Cardiac septum (tissue), 1 donor: ENCODE measurements at regions not wholly inside any gene's neighbourhood (a gene's known extent, or its start where the extent isn't known, plus 50 kb on each side); places are given as distances from the start of the nearest gene placed in this dataset.
"Not testable (repeated sequence)": the region's sequence is repeated elsewhere in the genome, so short reads cannot be mapped to it uniquely, and the experiment has no call there.

ENCODE experiments used
- DNase-seq: peaks from one replicate; pipeline ENCODE4 v3.0.0-alpha.2; 2020; ENCODE audit warnings: low spot score
- intact Hi-C: fragments of 100-400 bp; cut with DNase I; formaldehyde crosslinking; loops from one replicate; pipeline ENCODE4 v1.14.0; 2022
- donor health status: DM: no; HTN: no; CAD: no.

- peak; percentile 51 for DNase-seq
- intact Hi-C loops, result not testable (repeated sequence)
Measured at GRCh38 chrX:63192366-63193041, 158.6 kb downstream of the SPIN4 start.

GRCh38 chrX:63186137-63186536 is 165.0 kb downstream of the SPIN4 start:
- intact Hi-C loops, result no loop called here
- no peak for DNase-seq

- intact Hi-C loops, DNase-seq: not testable (repeated sequence)
Measured at GRCh38 chrX:63179852-63180251, 171.3 kb downstream of the SPIN4 start.

- DNase-seq, intact Hi-C loops: not testable (repeated sequence)
Measured at GRCh38 chrX:63176578-63176977, 174.6 kb downstream of the SPIN4 start.

- intact Hi-C loops, DNase-seq: not testable (repeated sequence)
Measured at GRCh38 chrX:63173841-63174718, 177.1 kb downstream of the SPIN4 start.

- DNase-seq, intact Hi-C loops: not testable (repeated sequence)
Measured at GRCh38 chrX:63169416-63169815, 181.7 kb downstream of the SPIN4 start.

- DNase-seq, intact Hi-C loops: not testable (repeated sequence)
Measured at GRCh38 chrX:63168949-63169348, 182.2 kb downstream of the SPIN4 start.

GRCh38 chrX:63167002-63167401 is 184.1 kb downstream of the SPIN4 start:
- DNase-seq, intact Hi-C loops: not testable (repeated sequence)

GRCh38 chrX:63160994-63161393 is 190.1 kb downstream of the SPIN4 start:
- DNase-seq, intact Hi-C loops: not testable (repeated sequence)

GRCh38 chrX:63160340-63160739 is 190.8 kb downstream of the SPIN4 start:
- intact Hi-C loops, result not testable (repeated sequence)

GRCh38 chrX:63145526-63145925 is 205.6 kb downstream of the SPIN4 start:
- DNase-seq, intact Hi-C loops: not testable (repeated sequence)

More at GRCh38 chrX:63160340-63160739, 190.8 kb downstream of the SPIN4 start:
- DNase-seq, result not testable (repeated sequence)

GRCh38 chrX:63142588-63142987 is 208.5 kb downstream of the SPIN4 start:
- intact Hi-C loops, result not testable (repeated sequence)

GRCh38 chrX:63135859-63136258 is 215.3 kb downstream of the SPIN4 start:
- intact Hi-C loops, DNase-seq: not testable (repeated sequence)

More at GRCh38 chrX:63142588-63142987, 208.5 kb downstream of the SPIN4 start:
- not testable (repeated sequence) for DNase-seq

GRCh38 chrX:63128509-63128908 is 222.6 kb downstream of the SPIN4 start:
- DNase-seq, result no peak
- intact Hi-C loops, result no loop called here

- intact Hi-C loops, result no loop called here
- DNase-seq, result no peak
Measured at GRCh38 chrX:63115196-63115595, 235.9 kb downstream of the SPIN4 start.

GRCh38 chrX:63101879-63102620 is 249.1 kb downstream of the SPIN4 start:
- intact Hi-C loops, result no loop called here
- DNase-seq, result no peak

- DNase-seq, result no peak
- intact Hi-C loops, result no loop called here
Measured at GRCh38 chrX:63058204-63058603, 292.9 kb downstream of the SPIN4 start.

GRCh38 chrX:63050225-63050624 is 300.9 kb downstream of the SPIN4 start:
- intact Hi-C loops, result no loop called here
- DNase-seq, result no peak

- DNase-seq, result no peak
- intact Hi-C loops, result no loop called here
Measured at GRCh38 chrX:63032811-63033210, 318.3 kb downstream of the SPIN4 start.

- no peak for DNase-seq
- intact Hi-C loops, result no loop called here
Measured at GRCh38 chrX:63013549-63013948, 337.6 kb downstream of the SPIN4 start.
